ENCODE measurements at regions not wholly inside any gene's neighbourhood (a gene's known extent, or its start where the extent isn't known, plus 50 kb on each side); places are given as distances from the start of the nearest gene placed in this dataset.

DNA sequence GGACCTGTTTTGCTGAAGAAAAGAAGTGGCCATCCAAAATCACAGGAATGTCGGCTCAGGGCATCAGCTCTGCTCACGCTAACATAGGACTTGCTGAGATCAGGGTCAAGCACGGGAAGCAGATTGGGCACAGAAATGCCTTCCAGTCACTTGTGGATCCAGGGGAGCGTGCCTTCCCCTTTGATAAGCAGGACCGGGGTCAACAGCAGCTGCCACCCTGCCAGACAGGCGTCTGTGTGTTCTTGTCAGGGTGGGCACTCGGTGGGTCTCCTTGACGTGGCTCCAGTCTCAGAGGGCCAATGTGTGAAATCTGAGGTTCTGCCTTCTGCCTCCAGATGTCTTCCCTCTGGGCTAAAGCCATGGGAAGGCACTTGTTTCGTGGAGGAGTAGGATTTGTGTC, 313.7 kb upstream of the IRX4 start:
- H3K4me3 ChIP-seq (ENCODE audit: low read depth in 1 of 2, low read length in 2 of 2): no peak overlapping the region
- H3K79me2 ChIP-seq (ENCODE audit: insufficient read depth, low read length): no peaks in the 10 kb centered on the region
- H3K4me1 ChIP-seq (ENCODE audit: insufficient read depth, low read length): no peaks in the 10 kb centered on the region
- H3K4me2 ChIP-seq (ENCODE audit: insufficient read depth, low read length): no peak overlapping the region
- DNase-seq (no peak), ATAC-seq (ENCODE audit: insufficient read depth, low read depth) (no peak)
- no peak overlapping the region for H3K27ac ChIP-seq (ENCODE audit: low read length)
- no peaks in the 10 kb centered on the region for H3K36me3 ChIP-seq (ENCODE audit: insufficient read depth, low read length)
- no peak overlapping the region for H2AFZ ChIP-seq (ENCODE audit: low read depth, low read length)
- TF ChIP-seq EZH2 (IDR thresholded peaks at IDR 0.05; ENCODE audit: borderline replicate concordance, low read depth, low read length, severe bottlenecking): no peak
- TF ChIP-seq, protein P1, sequence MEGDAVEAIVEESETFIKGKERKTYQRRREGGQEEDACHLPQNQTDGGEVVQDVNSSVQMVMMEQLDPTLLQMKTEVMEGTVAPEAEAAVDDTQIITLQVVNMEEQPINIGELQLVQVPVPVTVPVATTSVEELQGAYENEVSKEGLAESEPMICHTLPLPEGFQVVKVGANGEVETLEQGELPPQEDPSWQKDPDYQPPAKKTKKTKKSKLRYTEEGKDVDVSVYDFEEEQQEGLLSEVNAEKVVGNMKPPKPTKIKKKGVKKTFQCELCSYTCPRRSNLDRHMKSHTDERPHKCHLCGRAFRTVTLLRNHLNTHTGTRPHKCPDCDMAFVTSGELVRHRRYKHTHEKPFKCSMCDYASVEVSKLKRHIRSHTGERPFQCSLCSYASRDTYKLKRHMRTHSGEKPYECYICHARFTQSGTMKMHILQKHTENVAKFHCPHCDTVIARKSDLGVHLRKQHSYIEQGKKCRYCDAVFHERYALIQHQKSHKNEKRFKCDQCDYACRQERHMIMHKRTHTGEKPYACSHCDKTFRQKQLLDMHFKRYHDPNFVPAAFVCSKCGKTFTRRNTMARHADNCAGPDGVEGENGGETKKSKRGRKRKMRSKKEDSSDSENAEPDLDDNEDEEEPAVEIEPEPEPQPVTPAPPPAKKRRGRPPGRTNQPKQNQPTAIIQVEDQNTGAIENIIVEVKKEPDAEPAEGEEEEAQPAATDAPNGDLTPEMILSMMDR (IDR thresholded peaks at IDR 0.05; ENCODE audit: borderline replicate concordance, extremely low read depth, low read length, poor library complexity, severe bottlenecking): no peak
- H4K20me1 ChIP-seq (ENCODE audit: insufficient read depth, low read length): no peaks in the 10 kb centered on the region
- peaks cover 7% of the 10 kb centered on the region for H3K27me3 ChIP-seq (ENCODE audit: insufficient read depth, low read length, poor library complexity)
- H3K9me3 ChIP-seq (ENCODE audit: insufficient read depth, low read length, severe bottlenecking): no peaks in the 10 kb centered on the region
- H3K9ac ChIP-seq (ENCODE audit: low read depth, low read length): no peak overlapping the region

DNA sequence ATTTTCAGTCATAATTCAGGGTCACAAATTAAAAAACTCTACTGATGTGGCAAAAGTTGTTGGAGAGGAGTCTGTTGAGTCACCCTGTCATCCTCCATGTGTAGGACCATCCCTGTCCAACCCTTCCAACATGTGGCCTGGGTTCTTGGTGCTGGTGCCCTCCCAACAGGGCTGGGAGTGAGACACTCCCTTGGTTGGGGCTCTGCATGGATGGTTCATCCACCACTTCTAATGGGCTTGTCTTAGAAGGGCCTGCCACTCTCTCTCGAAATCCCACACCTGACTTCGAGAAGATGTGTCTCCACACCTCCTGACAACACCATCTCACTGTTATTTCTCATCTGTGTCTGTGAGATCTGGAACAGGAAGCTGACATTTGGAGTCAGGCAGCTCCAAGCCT, 312.2 kb upstream of the IRX4 start:
- Histone ChIP-seq H3K4me3 (ENCODE audit: low read depth in 1 of 2, low read length in 2 of 2) (no peak overlapping the region), H3K9ac (ENCODE audit: low read depth, low read length) (no peak overlapping the region), H3K36me3 (ENCODE audit: insufficient read depth, low read length) (no peaks in the 10 kb centered on the region), H3K27me3 (ENCODE audit: insufficient read depth, low read length, poor library complexity) (peaks cover 3% of the 10 kb centered on the region), H3K4me1 (ENCODE audit: insufficient read depth, low read length) (no peaks in the 10 kb centered on the region), H2AFZ (ENCODE audit: low read depth, low read length) (no peak overlapping the region), H3K27ac (ENCODE audit: low read length) (no peak overlapping the region), H3K9me3 (ENCODE audit: insufficient read depth, low read length, severe bottlenecking) (no peaks in the 10 kb centered on the region), H4K20me1 (ENCODE audit: insufficient read depth, low read length) (no peaks in the 10 kb centered on the region), H3K4me2 (ENCODE audit: insufficient read depth, low read length) (no peak overlapping the region), H3K79me2 (ENCODE audit: insufficient read depth, low read length) (no peaks in the 10 kb centered on the region)
- DNase-seq (no peak), ATAC-seq (ENCODE audit: insufficient read depth, low read depth) (no peak)
- TF ChIP-seq, protein P1 (IDR thresholded peaks at IDR 0.05; ENCODE audit: borderline replicate concordance, extremely low read depth, low read length, poor library complexity, severe bottlenecking): no peak
- TF ChIP-seq EZH2 (IDR thresholded peaks at IDR 0.05; ENCODE audit: borderline replicate concordance, low read depth, low read length, severe bottlenecking): no peak

DNA sequence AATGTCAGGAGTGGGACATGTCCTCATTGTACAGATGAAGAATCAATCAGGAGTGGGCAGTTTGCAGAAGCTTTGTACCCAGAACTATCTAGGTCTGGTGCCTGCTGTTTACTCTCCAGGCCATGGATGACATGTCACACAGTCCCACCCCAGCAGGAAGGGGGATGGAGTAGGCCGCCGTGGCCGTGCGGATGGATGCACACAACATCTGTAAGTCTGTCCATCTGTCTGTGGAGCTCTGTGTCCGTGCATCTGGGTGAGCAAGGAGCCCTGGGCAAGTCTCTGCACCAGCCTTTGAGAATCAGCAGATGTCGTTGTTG, 311.5 kb upstream of the IRX4 start:
- Histone ChIP-seq H3K27me3 (ENCODE audit: insufficient read depth, low read length, poor library complexity) (peaks cover 3% of the 10 kb centered on the region), H3K9me3 (ENCODE audit: insufficient read depth, low read length, severe bottlenecking) (no peaks in the 10 kb centered on the region), H2AFZ (ENCODE audit: low read depth, low read length) (no peak overlapping the region), H3K36me3 (ENCODE audit: insufficient read depth, low read length) (no peaks in the 10 kb centered on the region), H3K79me2 (ENCODE audit: insufficient read depth, low read length) (no peaks in the 10 kb centered on the region), H3K4me3 (ENCODE audit: low read depth in 1 of 2, low read length in 2 of 2) (no peak overlapping the region), H3K4me2 (ENCODE audit: insufficient read depth, low read length) (no peak overlapping the region), H3K9ac (ENCODE audit: low read depth, low read length) (no peak overlapping the region), H4K20me1 (ENCODE audit: insufficient read depth, low read length) (no peaks in the 10 kb centered on the region), H3K4me1 (ENCODE audit: insufficient read depth, low read length) (no peaks in the 10 kb centered on the region), H3K27ac (ENCODE audit: low read length) (no peak overlapping the region)
- TF ChIP-seq, protein P1 (IDR thresholded peaks at IDR 0.05; ENCODE audit: borderline replicate concordance, extremely low read depth, low read length, poor library complexity, severe bottlenecking): no peak
- TF ChIP-seq EZH2 (IDR thresholded peaks at IDR 0.05; ENCODE audit: borderline replicate concordance, low read depth, low read length, severe bottlenecking): no peak
- ATAC-seq (ENCODE audit: insufficient read depth, low read depth) (no peak), DNase-seq (no peak)

Data from DND-41 (cell line).